ENCODE measurements at regions not wholly inside any gene's neighbourhood (a gene's known extent, or its start where the extent isn't known, plus 50 kb on each side); places are given as distances from the start of the nearest gene placed in this dataset.

DNA sequence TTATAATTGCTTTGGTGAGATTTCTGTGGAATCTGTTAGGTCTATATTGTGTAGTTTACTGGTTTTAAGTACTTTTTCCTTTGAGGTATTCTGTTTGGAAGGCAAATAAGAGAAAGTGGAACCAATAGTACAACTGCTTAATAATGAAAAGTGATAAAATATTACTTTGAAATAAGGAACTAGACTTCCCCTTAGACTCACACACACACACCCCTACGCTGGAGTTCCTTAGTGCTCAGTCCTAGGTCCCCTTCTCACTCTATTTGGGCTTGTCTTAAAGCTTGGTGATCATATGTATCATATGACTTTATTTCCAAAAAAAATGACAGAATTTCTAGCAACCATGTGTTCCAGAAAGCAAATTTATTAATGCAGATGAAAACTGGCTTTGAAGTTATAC is 494.0 kb upstream of the TGFBR2 start:
- TF ChIP-seq CTCF (IDR thresholded peaks at IDR 0.05; ENCODE audit: poor library complexity, severe bottlenecking) (no peak), EZH2 (IDR thresholded peaks at IDR 0.05; ENCODE audit: borderline replicate concordance, insufficient read depth, low read length, poor library complexity, severe bottlenecking) (no peak), MXI1 (conservative IDR thresholded peaks at IDR 0.05; ENCODE audit: poor library complexity, severe bottlenecking) (no peak)

Measured in neural cell (in vitro differentiated cells).